WI38 (cell line): ENCODE measurements at regions not wholly inside any gene's neighbourhood (a gene's known extent, or its start where the extent isn't known, plus 50 kb on each side); places are given as distances from the start of the nearest gene placed in this dataset.

Experiments used
- H3K4me3 ChIP-seq: 2 replicates; pipeline ENCODE4 v1.5.1; 2011; ENCODE audit warnings: low read depth, mild to moderate bottlenecking, control low read depth, low read length
- TF ChIP-seq, protein P1 (sequence below): IDR thresholded peaks from 2 replicates; pipeline ENCODE4 v1.5.1; 2012; ENCODE audit warnings: low read depth, mild to moderate bottlenecking, control low read depth, low read length

DNA sequence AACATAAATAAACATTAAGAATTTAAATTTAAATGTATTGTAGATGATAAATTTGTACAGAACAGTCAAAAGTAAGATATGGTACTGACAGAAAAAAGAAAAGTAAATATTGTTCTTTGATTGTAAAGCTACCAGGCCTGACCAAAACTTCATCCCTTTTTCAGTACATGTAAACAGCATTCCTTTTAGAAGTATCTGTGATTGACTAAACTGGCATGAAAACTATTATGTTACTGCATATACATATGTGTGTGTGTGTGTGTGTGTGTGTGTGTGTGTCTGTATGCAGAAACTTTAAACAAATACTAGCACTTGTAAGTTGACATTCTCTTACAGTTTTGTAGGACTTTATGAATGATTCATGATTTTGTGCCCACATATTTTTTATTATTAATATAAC, 270.9 kb downstream of the C12orf50 start:
- H3K4me3 ChIP-seq, result no peak overlapping the region
- TF ChIP-seq, protein P1, sequence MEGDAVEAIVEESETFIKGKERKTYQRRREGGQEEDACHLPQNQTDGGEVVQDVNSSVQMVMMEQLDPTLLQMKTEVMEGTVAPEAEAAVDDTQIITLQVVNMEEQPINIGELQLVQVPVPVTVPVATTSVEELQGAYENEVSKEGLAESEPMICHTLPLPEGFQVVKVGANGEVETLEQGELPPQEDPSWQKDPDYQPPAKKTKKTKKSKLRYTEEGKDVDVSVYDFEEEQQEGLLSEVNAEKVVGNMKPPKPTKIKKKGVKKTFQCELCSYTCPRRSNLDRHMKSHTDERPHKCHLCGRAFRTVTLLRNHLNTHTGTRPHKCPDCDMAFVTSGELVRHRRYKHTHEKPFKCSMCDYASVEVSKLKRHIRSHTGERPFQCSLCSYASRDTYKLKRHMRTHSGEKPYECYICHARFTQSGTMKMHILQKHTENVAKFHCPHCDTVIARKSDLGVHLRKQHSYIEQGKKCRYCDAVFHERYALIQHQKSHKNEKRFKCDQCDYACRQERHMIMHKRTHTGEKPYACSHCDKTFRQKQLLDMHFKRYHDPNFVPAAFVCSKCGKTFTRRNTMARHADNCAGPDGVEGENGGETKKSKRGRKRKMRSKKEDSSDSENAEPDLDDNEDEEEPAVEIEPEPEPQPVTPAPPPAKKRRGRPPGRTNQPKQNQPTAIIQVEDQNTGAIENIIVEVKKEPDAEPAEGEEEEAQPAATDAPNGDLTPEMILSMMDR, result no peak

DNA sequence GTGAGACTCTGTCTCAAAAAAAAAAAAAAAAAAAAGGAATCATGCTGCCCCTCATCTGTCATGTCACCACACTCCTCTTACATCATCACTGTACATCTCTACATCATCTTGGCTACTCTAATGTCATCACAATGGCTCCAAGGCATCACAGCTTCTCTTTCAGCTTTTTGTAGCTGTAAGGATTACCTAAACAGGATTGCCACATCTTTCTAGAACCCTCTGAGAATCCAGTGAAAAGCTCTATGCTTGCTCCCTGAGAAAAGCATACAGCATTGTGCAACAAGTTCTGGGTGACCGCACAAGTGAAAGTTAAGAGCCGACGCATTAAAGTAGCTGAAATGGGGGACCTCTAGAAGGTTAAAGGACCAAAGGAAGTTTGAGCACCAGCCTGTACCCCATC, 272.5 kb downstream of the C12orf50 start:
- TF ChIP-seq, protein P1, result no peak
- H3K4me3 ChIP-seq, result no peak overlapping the region

DNA sequence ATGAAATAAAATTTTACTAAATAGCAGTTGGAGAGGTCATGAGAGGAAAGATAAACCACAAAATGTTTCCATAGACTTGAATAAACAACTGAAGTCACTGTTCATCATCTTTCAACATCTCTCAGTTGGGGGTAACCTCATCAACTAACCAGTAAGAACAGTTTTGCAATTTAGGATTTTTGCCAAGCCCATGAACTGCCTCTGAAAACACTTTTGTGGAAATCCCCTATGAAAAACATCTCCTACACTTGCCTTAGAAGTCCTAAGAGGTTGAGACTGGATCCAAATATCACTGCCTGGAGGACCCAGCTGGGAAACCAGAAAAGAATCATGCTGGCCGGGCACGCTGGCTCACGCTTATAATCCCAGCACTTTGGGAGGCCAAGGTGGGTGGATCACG, 273.1 kb downstream of the C12orf50 start:
- no peak overlapping the region for H3K4me3 ChIP-seq
- TF ChIP-seq, protein P1, result no peak

DNA sequence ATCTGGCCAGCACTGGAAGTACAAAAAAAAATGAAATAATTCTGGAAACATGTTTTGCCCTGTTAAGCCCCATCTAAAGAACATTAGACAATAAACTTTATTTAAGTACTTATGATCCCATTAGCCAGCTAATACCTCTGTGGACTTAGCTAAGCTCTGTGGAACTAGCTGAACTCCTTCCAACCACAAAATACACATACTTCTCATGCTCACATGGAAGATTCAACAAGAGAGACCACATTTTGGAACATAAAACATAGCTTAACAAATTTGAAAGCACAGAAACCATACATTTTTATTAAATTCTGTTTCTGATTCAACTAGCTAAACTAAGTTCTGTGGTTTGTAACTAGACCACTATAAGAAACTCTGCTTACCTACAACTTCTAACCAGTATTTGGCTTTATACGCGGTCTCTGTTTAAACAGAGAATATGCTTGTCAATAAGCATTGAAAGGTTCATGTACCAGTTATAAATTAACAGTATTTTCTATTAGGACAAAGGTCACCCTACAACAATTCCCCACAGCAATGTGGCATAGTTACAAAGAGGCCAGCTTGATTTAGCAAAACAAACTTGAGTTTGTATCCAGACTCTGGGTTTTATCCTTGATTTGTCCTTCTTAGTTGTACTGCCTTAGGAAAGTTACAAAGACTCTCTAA, 300.1 kb downstream of the C12orf50 start:
- H3K4me3 ChIP-seq, result no peak overlapping the region
- TF ChIP-seq, protein P1, result no peak

DNA sequence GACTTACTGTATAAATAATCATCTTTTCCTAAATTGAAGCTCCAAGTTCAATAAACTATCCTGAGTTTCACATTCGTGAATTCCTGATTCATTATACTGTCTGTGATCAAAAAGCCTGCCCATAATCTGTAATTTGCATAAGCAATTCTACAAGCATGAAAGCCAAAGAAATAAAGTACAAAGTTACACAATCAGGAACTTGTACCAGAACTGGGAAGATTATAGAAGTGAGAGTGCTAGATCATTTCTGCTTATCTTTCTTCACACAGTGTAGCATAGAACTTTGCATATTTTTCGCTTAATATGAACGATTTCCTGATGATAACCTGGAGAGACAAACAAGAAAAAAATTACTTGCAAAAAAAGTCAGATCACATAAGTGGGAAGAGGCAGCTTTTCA, 308.2 kb downstream of the C12orf50 start:
- TF ChIP-seq, protein P1, result no peak
- H3K4me3 ChIP-seq, result no peak overlapping the region

DNA sequence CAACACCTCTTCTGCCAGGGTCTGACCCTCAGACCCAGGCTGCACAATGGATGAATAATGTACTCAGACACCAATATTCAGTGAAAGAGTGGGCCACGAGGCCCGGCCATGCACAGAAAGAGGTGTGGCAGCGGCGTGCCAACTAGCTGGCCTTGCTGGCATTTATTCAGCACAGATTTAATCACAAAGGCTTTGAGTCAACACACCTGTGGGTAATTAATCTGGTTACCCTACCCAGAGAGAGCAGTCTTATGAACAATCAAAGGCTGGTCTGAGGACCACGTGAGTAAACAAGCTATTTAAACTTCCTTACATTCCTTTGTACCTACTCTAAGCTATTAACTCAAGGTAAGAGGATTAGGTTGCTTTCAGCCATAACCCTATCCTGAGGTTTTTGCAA, 324.8 kb downstream of the C12orf50 start:
- TF ChIP-seq, protein P1, result no peak
- no peak overlapping the region for H3K4me3 ChIP-seq

DNA sequence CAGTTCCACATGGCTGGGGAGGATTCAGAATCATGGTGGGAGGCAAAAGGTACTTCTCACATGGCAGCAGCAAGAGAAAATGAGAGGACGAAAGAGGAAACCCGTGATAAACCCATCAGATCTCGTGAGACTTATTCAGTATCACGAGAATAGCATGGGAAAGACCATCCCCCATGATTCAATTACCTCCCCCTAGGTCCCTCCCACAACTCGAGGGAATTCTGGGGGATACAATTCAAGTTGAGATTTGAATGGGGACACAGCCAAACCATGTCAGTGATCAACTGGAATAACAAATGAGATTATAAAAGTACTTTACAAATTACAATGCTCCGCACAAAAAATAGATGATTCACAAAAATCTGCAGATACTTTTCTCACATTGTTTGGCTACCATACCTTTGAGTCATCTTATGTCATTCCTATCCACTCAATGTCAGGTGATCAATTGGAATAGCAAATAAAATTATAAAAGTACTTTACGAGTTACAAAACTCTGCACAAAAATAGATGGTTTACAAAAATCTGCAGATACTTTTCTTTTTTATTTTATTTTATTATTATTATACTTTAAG, 338.9 kb downstream of the C12orf50 start:
- no peak overlapping the region for H3K4me3 ChIP-seq
- TF ChIP-seq, protein P1, result no peak
